Bronchial epithelial cell (primary cell): ENCODE measurements at regions not wholly inside any gene's neighbourhood (a gene's known extent, or its start where the extent isn't known, plus 50 kb on each side); places are given as distances from the start of the nearest gene placed in this dataset.
A peak's percentile ranks its signal among the peaks of the same experiment; 100 is the strongest.

Source experiments
- DNase-seq: peaks from one replicate; pipeline ENCODE4 v3.0.0-alpha.2; 2010; ENCODE audit warnings: low read depth
- FAIRE-seq: peaks from 2 replicates; lab custom pipeline; 2011; peaks lifted over from hg19 to GRCh38; lab: Jason Lieb, UNC
- H3K27me3 ChIP-seq: 2 replicates; pipeline ENCODE4 v1.5.1; 2011; ENCODE audit warnings: low read length; ENCODE audit not compliant: control insufficient read depth, insufficient read depth
- H3K36me3 ChIP-seq: 2 replicates; pipeline ENCODE4 v1.5.1; 2011; ENCODE audit warnings: low read length; ENCODE audit not compliant: control insufficient read depth, insufficient read depth
- H3K4me3 ChIP-seq: 2 replicates; pipeline ENCODE4 v1.5.1; 2011; ENCODE audit warnings: mild to moderate bottlenecking, low read depth, low read length, control low read depth
- TF ChIP-seq, protein P1 (sequence below): IDR thresholded peaks from 2 replicates; pipeline ENCODE4 v1.5.1; 2011; ENCODE audit warnings: mild to moderate bottlenecking, moderate library complexity, low read length, control low read depth, inconsistent platforms; ENCODE audit not compliant: insufficient read depth, severe bottlenecking

DNA sequence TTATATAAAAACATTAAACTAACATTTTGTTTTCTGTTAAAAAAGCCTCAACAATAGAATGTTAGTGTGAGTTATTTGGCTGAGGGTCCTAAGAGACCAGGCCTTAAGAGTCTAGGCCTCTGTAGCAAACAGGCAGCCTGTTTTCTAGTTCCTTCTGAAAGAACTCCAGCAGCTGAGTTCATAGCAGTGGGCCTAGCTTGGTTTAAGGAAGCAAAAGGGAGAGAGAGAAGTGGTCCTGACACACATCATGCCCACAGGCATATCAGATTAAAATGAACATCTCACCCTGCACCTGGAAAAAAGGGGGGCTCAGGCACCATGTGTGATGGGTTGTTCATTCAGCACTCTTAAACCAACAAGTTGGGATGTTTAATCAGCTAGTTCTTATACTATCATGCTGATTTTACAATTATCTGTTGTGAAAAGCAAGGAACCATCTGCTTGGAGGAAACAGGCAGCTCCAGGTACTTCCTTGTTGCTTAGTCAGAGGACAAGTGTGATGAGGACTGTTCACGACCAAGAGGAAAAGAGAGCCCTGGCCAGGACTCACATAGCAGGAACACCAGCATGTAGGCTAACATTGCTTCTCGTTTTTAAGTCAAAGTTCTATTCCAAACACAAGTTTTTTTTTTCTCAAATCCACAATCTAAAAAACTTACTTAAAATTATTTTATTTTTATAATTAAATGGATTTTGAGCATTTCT is 81.3 kb upstream of the FRY start:
- no peaks in the 10 kb centered on the region for H3K27me3 ChIP-seq
- TF ChIP-seq, protein P1, sequence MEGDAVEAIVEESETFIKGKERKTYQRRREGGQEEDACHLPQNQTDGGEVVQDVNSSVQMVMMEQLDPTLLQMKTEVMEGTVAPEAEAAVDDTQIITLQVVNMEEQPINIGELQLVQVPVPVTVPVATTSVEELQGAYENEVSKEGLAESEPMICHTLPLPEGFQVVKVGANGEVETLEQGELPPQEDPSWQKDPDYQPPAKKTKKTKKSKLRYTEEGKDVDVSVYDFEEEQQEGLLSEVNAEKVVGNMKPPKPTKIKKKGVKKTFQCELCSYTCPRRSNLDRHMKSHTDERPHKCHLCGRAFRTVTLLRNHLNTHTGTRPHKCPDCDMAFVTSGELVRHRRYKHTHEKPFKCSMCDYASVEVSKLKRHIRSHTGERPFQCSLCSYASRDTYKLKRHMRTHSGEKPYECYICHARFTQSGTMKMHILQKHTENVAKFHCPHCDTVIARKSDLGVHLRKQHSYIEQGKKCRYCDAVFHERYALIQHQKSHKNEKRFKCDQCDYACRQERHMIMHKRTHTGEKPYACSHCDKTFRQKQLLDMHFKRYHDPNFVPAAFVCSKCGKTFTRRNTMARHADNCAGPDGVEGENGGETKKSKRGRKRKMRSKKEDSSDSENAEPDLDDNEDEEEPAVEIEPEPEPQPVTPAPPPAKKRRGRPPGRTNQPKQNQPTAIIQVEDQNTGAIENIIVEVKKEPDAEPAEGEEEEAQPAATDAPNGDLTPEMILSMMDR: no peak
- peak; percentile 34 for DNase-seq
- no peaks in the 10 kb centered on the region for H3K36me3 ChIP-seq
- no peak for FAIRE-seq
- H3K4me3 ChIP-seq: no peak overlapping the region

DNA sequence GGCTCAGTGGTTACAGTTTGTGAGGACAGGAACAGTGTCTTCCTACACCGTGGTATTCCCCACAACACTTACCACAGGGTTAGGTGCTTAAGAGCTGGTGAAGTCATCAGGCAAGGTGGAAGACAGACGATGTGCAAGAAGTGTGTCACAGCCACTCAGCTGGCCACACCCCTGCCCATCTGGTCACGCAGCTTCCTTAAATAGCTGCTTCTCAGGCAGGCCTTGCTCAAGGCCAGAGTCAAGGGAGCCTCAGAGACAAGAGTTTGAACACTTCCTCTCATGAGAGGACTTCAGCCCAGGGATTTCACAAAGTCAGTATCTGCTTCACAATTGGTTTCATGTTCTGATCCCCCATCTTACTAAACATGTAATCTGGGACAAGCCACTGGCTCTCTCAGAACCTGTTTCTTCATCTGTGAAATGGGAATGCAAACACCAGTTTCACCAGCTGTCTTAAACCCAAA is 80.3 kb upstream of the FRY start:
- peak; percentile 78 for DNase-seq
- H3K4me3 ChIP-seq: no peak overlapping the region

DNA sequence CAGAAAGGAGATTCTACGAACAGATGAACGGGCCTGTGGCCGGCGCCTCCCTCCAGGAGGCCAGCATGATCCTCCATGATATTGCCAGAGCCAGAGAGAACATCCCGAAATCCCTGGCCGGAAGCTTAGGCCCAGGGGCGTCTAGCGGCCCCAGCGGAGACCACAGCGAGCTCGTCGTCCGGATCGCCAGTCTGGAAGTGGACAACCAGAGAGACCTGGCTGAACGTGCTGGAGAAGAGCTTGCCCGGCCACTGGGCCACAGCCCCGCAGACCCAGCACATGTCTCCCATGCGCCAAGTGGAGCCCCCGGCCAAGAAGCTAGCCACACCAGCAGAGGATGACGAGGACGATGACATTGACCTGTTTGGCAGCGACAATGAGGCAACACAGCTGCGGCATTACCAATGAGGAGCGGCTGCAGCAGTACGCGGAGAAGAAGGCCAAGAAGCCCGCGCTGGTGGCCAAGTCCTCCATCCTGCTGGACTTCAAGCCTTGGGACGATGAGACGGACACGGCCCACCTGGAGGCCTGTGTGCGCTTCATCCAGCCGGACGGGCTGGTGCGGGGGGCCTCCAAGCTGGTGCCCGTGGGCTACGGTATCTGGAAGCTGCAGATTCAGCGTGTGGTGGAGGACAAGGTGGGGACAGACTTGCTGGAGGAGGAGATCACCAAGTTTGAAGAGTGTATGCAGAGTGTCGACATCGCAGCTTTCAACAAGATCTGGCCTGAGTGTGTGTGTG is 78.8 kb upstream of the FRY start:
- no peaks in the 10 kb centered on the region for H3K36me3 ChIP-seq
- TF ChIP-seq, protein P1: no peak
- FAIRE-seq (no peak), DNase-seq (no peak)
- no peaks in the 10 kb centered on the region for H3K27me3 ChIP-seq
- no peak overlapping the region for H3K4me3 ChIP-seq

More for the DNA sequence above, 80.3 kb upstream of the FRY start:
- FAIRE-seq: peak; percentile 77
- Histone ChIP-seq H3K36me3 (no peaks in the 10 kb centered on the region), H3K27me3 (no peaks in the 10 kb centered on the region)
- TF ChIP-seq, protein P1: no peak

DNA sequence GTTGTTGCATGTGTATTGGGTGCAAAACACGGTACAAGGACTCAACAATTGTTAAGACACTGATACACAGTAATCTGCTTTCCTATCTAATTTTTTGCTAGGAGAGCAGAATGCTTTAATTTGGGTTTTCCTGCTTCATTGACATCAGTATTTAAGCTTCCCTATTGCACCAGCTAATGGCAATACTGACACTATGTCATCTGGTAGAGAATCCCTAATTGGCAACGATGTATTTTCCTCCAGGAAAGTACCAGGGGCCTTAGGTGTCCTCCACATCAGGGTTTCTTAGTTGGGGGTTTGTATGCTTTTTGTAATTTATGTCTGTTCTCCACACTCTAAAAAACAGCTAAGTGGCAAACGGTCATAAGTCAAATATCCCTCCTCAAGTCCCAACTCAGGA is 76.5 kb upstream of the FRY start:
- no peak for FAIRE-seq
- Histone ChIP-seq H3K27me3 (no peaks in the 10 kb centered on the region), H3K4me3 (no peak overlapping the region), H3K36me3 (no peaks in the 10 kb centered on the region)
- TF ChIP-seq, protein P1: no peak
- no peak for DNase-seq

DNA sequence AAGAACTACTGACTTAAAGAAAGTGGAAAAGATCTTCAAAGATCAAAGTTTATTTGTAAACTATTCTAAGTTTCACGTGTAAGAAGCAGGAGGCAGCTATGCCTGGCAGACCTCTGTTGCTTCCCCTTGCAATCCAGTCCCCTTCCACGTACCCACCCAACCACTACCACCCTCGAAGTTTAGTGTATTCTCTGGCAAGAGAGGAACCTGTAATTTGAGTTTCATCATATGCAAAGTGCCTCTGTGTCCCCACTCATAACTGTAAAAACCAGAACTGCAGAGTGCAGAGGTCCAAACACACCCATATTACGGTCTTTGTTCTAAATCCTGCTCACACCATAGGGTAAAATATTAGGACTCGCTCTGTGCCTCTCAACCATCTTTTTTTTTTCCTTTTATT is 75.8 kb upstream of the FRY start:
- TF ChIP-seq, protein P1: no peak
- H3K27me3 ChIP-seq: no peaks in the 10 kb centered on the region
- no peak overlapping the region for H3K4me3 ChIP-seq
- no peak for FAIRE-seq
- DNase-seq: no peak
- no peaks in the 10 kb centered on the region for H3K36me3 ChIP-seq
